Skeletal muscle cell (primary cell): ENCODE measurements at regions not wholly inside any gene's neighbourhood (a gene's known extent, or its start where the extent isn't known, plus 50 kb on each side); places are given as distances from the start of the nearest gene placed in this dataset.
"Not testable (repeated sequence)": the region's sequence is repeated elsewhere in the genome, so short reads cannot be mapped to it uniquely, and the experiment has no call there.

Experiments
- DNase-seq: peaks from one replicate; pipeline ENCODE4 v3.0.0-alpha.2; 2010; ENCODE audit warnings: low read depth
- H3K4me3 ChIP-seq: 2 replicates; pipeline ENCODE4 v1.5.1; 2011; ENCODE audit warnings: low read depth, mild to moderate bottlenecking, control low read depth, low read length, moderate library complexity

DNA sequence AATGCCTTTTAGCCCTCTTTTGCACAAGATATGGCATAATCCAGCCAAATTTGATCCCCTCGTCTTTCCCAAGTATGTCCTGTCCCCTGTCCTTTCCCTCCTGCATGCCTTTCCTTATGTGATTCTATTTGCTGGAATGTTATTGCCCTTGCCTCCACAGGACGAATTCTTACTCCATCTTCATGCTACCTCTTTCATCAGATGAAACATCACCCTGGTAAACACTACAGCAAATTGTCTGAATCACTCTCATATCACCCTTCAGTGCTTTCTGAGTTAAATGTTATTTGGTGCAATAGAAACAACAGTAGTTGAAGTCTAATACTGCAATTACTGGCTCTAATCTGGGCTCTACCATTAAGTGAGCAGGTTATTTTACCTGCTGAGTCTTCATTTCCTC, 52.2 kb upstream of the FAT1 start:
- no peak for DNase-seq
- no peak overlapping the region for H3K4me3 ChIP-seq

GRCh38 chr4:186778134-186778533, 54.5 kb upstream of the FAT1 start:
- no peak overlapping the region for H3K4me3 ChIP-seq
- DNase-seq = no peak

GRCh38 chr4:186780291-186781031, 56.8 kb upstream of the FAT1 start:
- no peak for DNase-seq
- H3K4me3 ChIP-seq = no peak overlapping the region

DNA sequence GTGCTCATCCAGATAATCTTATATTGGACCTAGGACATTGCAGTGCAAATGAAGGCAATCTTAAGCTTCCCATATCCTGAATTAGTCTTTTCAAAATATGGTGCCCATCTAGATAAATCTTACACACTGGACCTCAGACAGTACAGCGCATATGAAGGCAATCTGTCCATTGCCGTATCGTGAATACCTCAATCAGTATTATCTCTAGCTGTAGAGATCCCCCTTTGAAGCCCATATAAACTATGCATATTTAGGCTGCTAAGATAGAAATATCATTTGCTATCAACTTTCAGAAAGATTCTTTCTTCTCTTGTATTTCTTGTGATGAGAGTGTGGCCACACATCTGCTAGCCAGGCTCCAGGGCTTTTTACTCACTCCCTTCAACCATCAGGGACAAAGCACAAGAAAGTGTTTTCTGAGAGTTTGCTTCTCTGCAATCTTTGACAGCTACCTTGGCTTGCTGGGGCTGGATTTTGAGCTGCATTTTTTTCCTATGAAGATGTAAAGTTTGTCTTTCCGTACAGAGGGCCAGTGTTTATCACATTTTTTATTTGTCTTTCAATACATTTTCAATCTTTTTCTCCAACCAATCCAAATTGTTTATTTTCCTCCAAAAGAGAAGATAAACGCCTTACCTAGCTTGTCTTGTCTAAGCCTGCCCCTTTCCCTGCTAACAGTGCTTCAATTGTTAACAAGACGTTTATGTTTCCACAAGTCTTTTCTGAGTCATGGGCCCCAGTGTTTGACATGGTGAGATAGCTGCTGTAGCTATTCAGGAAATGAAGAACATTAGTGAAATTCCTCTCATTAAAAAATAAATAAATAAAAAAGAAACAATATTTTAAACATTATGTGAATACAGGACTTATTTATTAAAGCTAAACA, 57.6 kb upstream of the FAT1 start:
- DNase-seq = no peak
- H3K4me3 ChIP-seq = no peak overlapping the region

GRCh38 chr4:186782302-186782701, 58.6 kb upstream of the FAT1 start:
- no peak overlapping the region for H3K4me3 ChIP-seq
- DNase-seq = no peak

DNA sequence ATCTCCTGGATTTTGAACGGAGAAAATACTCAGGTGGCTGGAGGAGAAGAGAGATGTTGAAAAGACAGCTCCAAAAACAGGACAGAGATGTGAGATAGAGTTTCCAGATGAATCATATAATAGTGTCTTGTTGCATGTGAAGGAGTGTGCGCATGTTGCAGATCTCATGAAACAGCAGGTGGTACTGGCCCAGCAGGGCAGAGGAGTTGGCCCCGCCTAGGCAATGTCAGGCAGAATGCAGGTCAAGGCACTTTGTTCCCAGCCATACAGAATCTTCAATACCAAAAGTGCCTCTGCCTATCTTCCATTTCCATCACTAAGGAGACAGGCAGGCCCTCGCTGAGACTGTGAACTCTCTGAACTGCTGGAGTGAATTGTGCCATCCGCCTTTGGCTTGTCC, 63.9 kb upstream of the FAT1 start:
- no peak for DNase-seq

GRCh38 chr4:186789651-186790050, 66.0 kb upstream of the FAT1 start:
- no peak overlapping the region for H3K4me3 ChIP-seq
- DNase-seq = no peak

More for the DNA sequence above, 63.9 kb upstream of the FAT1 start:
- H3K4me3 ChIP-seq = no peak overlapping the region

- DNase-seq = no peak
- H3K4me3 ChIP-seq = no peak overlapping the region
Measured at GRCh38 chr4:186790630-186791029, 67.0 kb upstream of the FAT1 start.

DNA sequence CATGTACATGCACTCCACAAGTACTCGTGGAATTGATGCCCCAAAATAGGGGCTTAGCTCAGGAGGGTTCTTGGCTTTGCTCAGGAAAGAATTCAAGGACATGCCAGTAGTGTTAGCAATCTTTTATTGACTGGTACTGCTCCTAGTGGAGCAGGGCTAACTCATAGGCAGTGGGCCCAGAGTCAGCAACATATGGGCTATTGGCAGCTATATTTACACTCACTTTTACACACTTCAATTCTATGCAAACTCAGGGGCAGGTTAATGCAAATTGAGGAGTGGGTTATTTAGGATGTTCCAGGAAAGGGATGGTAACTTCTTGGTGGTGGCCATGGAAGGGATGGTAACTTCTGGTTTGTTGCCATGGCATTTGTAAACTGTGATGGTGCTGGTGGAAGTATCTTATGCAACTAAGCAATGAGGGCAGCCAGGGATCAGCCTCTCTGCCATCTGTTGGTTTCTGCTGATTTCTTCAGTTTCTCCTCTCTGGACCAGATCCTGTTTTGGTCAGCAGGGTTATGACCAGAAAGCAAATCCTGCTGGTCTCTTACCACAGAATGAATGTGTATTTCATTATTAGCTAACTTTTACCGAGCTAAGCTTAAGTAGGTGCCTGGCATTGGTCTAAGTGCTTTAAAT, 69.2 kb upstream of the FAT1 start:
- no peak for DNase-seq
- no peak overlapping the region for H3K4me3 ChIP-seq

- DNase-seq = no peak
- no peak overlapping the region for H3K4me3 ChIP-seq
Measured at GRCh38 chr4:186798951-186799659, 75.4 kb upstream of the FAT1 start.

- no peak for DNase-seq
- no peak overlapping the region for H3K4me3 ChIP-seq
Measured at GRCh38 chr4:186805020-186805820, 81.6 kb upstream of the FAT1 start.

GRCh38 chr4:186805917-186806316, 82.3 kb upstream of the FAT1 start:
- not testable (repeated sequence) for H3K4me3 ChIP-seq, DNase-seq

DNA sequence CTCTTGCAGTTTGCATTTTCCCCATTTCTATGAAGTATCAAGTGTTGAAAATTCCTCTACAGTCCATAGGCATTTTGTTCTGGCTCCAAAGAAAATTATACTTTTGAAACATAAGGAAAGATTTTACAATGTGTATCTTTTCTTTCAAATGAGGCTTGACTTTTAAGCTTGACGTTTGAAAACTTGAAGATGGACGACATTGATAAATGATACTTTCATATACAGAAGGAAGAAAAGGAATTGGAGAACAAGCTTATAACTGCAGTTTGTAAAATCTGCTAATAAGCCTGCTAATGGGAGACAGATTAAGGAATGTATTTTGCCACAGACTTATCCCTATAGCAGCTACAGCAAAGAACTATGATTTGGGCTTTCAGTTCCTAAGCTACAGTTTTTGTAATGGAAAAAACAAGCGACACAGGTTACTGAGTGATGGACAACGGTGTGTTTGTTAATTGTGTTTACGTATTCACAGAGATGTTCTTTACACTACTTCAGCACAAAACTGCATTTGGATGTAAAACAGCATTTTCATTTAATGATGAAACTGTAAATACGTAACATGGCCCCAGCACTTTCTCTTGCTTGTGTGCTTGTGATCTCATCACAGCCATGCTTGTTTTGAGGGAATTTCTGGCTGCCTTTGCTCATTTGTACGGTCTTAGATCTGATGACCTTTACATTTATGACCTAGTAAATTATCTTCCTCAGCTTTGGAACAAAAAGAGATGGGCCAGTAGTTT, 83.2 kb upstream of the FAT1 start:
- no peak overlapping the region for H3K4me3 ChIP-seq
- no peak for DNase-seq

DNA sequence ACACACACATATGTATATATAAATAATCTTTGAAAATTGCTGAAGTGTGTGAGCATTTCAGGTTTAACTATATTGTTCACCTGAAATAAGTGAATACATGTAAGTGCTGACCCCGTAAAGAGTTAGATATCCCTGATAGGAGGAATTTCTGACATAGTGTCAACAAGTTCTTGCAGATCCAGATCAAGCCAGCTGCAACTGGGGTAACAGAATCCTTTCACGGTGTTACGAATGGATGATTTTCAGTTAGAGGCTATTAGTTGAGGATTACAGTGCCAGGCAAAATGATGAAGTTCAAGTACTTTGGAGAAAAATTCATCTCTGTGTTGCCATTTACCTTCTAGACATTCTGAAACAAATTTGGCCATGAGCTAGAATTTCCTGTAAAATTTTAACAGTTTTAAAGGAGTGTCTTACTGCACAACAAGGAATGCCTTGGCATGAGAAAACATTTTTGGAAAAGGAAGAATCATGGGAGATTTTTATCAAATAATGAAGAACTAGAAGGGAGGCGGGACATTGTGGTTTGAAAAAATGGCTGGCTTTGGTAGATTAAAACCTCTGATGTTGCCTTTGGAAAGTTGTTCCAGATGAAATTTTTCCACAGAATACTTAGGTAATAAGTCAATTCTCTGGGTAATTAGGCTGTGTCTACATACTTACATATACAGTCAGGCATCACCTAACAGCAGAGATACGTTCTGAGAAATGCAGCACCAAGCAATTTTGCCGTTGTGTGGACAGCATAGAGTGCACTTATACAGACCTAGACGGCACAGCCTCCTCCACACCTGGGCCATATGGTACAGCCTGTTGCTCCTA, 84.4 kb upstream of the FAT1 start:
- no peak for DNase-seq
- H3K4me3 ChIP-seq = no peak overlapping the region

- peak; percentile 74 for DNase-seq
- H3K4me3 ChIP-seq = no peak overlapping the region
Measured at GRCh38 chr4:186808630-186809018, 85.0 kb upstream of the FAT1 start.

- no peak overlapping the region for H3K4me3 ChIP-seq
- no peak for DNase-seq
Measured at GRCh38 chr4:186809070-186809469, 85.4 kb upstream of the FAT1 start.

- no peak for DNase-seq
- H3K4me3 ChIP-seq = no peak overlapping the region
Measured at GRCh38 chr4:186810613-186811150, 87.0 kb upstream of the FAT1 start.
